Choroid plexus epithelial cell (primary cell): ENCODE measurements at regions not wholly inside any gene's neighbourhood (a gene's known extent, or its start where the extent isn't known, plus 50 kb on each side); places are given as distances from the start of the nearest gene placed in this dataset.

Experiments
- DNase-seq: peaks from one replicate; pipeline ENCODE4 v3.0.0-alpha.2; 2010; ENCODE audit warnings: low read depth
- H3K4me3 ChIP-seq: 2 replicates; pipeline ENCODE4 v1.5.1; 2011; ENCODE audit warnings: low read depth, mild to moderate bottlenecking, control low read depth, low read length, moderate library complexity
- TF ChIP-seq, protein P1 (sequence below): conservative IDR thresholded peaks from 2 replicates; pipeline ENCODE4 v1.5.1; 2011; ENCODE audit warnings: low read depth, mild to moderate bottlenecking, control low read depth, inconsistent platforms, low read length, moderate library complexity

DNA sequence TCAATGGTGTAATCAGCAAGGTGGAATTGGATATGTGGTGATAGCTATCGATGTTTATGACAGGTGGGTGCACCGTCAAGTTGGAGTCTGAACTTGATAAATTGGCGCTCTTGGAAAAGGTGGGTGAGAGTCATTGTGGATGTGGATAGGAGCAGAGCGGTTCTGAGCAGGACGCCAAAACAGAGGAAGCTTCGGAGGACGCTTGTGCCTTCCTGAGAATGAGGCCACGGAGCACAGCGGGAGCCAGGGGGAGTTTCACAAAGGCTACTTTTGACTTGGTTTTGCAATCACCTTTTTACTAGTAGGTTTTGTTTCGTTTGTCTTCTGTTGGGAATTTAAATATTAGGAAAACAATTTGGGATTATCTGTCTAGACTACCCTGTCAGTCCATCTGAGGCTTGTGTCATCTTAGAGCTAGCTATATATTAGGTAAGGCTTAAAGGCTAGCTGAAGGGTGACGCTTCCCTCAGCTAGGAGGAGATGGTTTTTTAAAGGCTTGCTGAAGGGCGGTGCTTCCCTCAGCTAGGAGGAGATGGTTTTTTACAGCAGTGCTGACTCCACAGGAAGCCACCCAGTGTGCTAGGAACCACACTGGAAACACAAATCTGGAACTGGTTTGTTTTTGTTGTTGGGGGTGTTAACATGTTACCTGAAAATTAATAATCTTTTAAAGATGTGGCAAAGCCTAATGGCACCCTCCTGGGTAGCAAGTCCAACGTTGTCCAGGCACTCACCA lies 142.4 kb upstream of the IRX4 start:
- no peak overlapping the region for H3K4me3 ChIP-seq
- TF ChIP-seq, protein P1, sequence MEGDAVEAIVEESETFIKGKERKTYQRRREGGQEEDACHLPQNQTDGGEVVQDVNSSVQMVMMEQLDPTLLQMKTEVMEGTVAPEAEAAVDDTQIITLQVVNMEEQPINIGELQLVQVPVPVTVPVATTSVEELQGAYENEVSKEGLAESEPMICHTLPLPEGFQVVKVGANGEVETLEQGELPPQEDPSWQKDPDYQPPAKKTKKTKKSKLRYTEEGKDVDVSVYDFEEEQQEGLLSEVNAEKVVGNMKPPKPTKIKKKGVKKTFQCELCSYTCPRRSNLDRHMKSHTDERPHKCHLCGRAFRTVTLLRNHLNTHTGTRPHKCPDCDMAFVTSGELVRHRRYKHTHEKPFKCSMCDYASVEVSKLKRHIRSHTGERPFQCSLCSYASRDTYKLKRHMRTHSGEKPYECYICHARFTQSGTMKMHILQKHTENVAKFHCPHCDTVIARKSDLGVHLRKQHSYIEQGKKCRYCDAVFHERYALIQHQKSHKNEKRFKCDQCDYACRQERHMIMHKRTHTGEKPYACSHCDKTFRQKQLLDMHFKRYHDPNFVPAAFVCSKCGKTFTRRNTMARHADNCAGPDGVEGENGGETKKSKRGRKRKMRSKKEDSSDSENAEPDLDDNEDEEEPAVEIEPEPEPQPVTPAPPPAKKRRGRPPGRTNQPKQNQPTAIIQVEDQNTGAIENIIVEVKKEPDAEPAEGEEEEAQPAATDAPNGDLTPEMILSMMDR: no peak
- DNase-seq: no peak

DNA sequence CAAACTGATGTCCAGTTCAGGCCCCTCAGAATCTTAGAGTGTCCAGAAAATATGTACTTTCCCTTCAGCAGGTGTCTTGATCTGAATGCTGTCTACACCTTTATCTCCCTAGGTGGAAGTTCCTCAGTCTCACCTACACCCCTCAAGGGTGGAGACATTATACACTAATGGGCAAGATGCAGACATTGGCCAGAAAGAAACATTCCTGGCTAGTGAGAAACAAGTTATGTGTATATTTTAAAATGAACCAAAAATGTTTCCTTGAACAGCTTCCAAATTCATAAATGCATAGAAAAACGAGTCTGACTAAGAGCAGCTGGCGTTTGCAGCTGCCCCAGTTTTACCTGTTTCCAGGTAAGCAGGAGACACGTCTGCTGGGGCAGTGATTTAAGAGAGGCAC lies 140.5 kb upstream of the IRX4 start:
- TF ChIP-seq, protein P1: no peak
- no peak overlapping the region for H3K4me3 ChIP-seq
- DNase-seq: no peak

DNA sequence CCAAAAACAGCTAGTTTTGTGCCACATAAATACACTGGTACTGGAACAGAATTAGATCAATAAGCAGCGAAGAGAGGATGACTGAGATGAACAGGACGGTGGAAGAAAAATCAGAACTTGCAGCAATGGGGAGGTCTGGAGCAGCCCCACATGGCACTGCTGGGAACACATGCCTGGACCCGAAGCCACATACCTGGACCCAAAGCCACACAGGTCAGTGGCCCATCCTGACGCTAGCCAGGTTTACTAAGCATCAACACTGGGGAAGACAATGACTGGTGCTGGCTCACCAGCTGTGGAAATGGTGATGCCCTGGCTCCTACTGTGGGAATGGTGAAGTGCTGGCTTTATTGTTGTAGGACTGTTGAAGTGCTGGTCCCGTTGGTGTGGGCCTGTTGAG lies 139.7 kb upstream of the IRX4 start:
- DNase-seq: no peak
- TF ChIP-seq, protein P1: no peak
- H3K4me3 ChIP-seq: no peak overlapping the region

DNA sequence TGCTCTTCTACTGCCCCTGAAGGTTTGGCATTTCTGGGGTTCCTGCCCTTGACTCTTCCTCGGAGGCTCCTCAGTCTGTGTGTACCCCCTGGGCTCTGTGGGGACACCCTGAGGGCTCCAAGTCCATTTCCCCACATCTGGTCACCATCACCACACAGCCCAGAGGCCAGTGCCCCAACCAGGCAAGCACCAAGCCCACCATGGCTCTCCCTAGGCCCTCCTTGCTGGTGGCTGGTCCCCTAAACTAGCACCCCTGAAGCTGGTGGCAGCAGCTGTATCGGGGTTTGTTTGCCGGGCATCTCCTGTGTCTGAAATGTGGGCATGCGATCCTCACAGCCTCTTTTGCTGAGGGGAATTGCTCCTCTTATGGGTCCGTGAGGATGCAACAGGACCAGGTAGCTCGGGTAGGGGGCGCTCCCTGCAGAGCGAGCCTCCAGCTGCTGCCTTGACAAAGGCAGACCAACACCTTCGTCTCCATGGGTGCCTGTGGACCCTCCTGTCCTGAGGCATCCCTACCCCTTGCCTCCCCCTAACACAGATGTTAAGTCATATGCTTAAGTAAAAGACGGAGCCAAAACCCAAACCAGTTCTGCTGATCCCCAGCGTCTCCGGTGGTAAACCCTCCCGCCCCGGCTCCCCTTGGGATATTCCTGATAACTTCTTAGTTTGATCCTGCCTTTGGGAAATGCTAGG lies 138.9 kb upstream of the IRX4 start:
- TF ChIP-seq, protein P1: no peak
- no peak overlapping the region for H3K4me3 ChIP-seq
- no peak for DNase-seq

DNA sequence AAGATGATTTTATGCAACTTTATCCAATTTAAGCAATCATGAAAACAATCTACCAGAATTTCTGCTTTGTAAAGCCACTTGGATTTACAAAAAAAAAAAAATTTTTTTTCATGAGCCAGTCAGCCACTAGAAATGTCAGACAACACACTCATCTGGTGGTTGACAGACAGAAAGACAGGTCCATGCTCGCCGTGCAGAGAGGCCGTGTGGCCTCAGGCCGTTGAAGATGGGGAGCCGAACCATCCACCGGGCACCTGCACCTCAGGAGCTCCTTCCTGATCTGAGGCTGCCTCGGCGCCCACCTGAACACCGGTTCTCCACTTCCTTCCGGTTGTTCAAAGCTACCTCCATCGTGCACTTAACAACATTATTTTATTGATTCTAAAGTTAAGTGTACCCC lies 138.0 kb upstream of the IRX4 start:
- no peak for DNase-seq
- TF ChIP-seq, protein P1: no peak
- H3K4me3 ChIP-seq: no peak overlapping the region

DNA sequence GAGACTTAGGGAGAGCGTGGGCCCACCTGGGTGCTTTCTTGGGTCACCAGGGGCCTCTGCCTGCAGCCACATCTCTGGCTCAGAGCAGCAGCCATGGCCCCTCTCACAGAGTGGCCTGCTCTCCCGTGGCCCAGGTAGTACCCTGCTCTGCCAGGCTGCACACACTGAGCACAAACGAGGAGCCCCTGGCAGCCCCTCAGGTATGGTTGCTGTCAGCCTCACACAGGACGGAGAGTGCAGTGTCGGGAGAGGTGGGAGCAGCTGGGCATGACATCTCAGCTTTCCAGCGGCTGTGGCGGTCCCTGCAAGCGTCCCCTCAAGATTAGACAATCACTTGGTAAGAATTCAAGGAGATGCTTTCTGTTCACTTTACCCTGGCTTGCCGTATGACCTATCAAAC lies 137.0 kb upstream of the IRX4 start:
- no peak for DNase-seq
- no peak overlapping the region for H3K4me3 ChIP-seq
- TF ChIP-seq, protein P1: no peak

DNA sequence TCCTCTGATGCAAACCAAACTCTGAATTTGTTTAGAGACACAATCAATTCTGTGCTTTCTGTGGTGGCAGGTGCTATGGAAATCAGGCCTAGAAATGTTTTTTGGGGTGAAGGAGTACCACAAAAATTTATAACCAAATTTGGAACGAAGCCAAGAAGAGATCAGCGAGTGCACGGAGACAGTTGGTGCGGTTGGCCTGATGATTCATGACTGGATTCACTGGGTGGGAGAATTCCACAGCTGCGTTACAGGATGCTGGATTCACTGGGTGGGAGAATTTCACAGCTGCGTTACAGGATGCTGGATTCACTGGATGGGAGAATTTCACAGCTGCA lies 135.6 kb upstream of the IRX4 start:
- TF ChIP-seq, protein P1: no peak
- no peak for DNase-seq
- H3K4me3 ChIP-seq: no peak overlapping the region
